ENCODE measurements at regions not wholly inside any gene's neighbourhood (a gene's known extent, or its start where the extent isn't known, plus 50 kb on each side); places are given as distances from the start of the nearest gene placed in this dataset.

DNA sequence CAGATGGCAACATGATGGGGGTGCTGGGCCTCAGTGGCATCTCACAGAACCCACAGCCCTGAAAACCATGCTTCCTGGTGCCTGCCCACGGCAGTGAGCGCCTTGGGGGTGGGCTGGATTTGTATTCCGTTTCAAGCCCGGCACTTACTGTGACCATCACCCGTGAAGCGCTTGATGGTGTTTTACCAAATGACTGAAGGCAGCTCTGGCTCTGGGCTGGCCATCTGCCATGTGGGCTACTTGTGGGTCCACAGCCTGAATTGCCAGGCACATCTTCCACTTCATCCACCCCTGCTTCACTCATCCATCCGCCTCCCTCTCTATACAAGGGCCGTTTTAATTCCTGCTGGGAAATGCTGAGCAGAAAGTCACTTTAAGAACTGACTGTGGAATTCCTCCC, 250.9 kb upstream of the GMDS start:
- Mint-ChIP-seq H3K27me3 (ENCODE audit: low read depth) (no peaks in the 10 kb centered on the region), H3K27ac (ENCODE audit: unreplicated experiment) (peak overlapping the region; percentile 32), H3K9me3 (no peaks in the 10 kb centered on the region), H3K4me3 (no peak overlapping the region), H3K36me3 (ENCODE audit: low read depth) (no peaks in the 10 kb centered on the region), H3K4me1 (no peaks in the 10 kb centered on the region)
- TF ChIP-seq, protein P1, sequence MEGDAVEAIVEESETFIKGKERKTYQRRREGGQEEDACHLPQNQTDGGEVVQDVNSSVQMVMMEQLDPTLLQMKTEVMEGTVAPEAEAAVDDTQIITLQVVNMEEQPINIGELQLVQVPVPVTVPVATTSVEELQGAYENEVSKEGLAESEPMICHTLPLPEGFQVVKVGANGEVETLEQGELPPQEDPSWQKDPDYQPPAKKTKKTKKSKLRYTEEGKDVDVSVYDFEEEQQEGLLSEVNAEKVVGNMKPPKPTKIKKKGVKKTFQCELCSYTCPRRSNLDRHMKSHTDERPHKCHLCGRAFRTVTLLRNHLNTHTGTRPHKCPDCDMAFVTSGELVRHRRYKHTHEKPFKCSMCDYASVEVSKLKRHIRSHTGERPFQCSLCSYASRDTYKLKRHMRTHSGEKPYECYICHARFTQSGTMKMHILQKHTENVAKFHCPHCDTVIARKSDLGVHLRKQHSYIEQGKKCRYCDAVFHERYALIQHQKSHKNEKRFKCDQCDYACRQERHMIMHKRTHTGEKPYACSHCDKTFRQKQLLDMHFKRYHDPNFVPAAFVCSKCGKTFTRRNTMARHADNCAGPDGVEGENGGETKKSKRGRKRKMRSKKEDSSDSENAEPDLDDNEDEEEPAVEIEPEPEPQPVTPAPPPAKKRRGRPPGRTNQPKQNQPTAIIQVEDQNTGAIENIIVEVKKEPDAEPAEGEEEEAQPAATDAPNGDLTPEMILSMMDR (conservative IDR thresholded peaks at IDR 0.05) = no peak
- no peak for DNase-seq (ENCODE audit: low read depth, low spot score)

DNA sequence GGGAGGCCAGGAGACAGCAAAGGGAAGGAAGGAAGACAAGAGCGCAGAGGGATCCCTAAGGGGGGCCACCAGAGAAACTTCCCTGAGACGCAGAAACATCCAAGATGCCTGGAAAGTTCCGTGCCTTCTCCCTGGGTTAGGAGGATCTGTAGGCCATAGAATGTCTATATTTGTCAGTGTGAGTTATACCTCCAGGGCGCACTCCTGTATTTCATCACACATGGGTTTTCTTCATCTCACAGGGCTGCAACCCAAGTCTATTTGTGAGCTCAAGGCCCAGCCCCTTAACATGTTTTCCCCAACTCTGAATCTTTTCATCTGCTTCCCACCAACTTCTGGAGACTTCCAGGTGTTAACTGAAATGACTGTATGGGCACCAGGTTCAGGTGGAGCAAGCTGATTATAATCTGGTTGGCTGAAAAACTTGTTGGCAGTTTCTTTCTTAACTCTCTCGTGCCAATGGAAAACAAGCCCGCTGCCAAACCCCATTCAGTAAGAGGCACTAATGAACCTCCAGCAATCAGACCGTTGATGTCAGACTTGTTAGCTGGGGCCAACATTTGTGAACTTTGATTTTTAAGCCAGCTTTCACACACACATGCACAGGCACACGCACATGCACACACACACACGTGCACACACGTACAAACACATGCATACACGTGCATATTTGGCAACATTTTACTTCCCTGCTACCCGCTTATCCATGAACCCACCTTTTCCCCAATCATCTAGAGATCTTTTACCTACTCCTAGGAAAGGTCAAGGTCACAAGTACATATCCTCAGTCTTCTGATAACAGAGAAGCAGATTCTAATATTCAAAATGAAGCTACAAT, 247.5 kb upstream of the GMDS start:
- DNase-seq (ENCODE audit: low read depth, low spot score) = no peak
- Mint-ChIP-seq H3K4me3 (no peak overlapping the region), H3K36me3 (ENCODE audit: low read depth) (no peaks in the 10 kb centered on the region), H3K9me3 (peaks cover 3% of the 10 kb centered on the region), H3K4me1 (no peaks in the 10 kb centered on the region), H3K27me3 (ENCODE audit: low read depth) (no peaks in the 10 kb centered on the region), H3K27ac (ENCODE audit: unreplicated experiment) (peak overlapping the region; percentile 84)
- TF ChIP-seq, protein P1 (conservative IDR thresholded peaks at IDR 0.05) = no peak

DNA sequence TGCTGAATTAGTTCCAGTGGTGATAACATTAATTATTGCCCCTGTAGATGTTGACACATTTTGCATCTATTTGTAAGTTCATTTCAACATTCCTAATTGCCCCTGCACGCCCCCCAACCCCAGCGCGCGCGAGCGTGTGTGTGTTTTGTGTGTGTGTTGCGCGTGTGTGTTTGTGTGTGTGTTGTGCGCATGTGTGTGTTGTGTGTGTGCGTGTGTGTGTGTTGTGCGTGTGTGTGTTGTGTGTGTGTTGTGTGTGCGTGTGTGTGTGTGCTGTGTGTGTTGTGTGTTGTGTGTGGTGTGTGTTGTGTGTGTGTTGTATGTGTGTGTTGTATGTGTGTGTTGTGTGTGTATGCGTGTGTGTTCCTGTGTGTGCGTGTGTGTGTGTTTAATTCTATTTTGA, 245.7 kb upstream of the GMDS start:
- H3K9me3 Mint-ChIP-seq = peaks cover 3% of the 10 kb centered on the region
- no peaks in the 10 kb centered on the region for H3K4me1 Mint-ChIP-seq
- H3K4me3 Mint-ChIP-seq = no peak overlapping the region
- H3K27me3 Mint-ChIP-seq (ENCODE audit: low read depth) = no peaks in the 10 kb centered on the region
- no peak overlapping the region for H3K27ac Mint-ChIP-seq (ENCODE audit: unreplicated experiment)
- TF ChIP-seq, protein P1 (conservative IDR thresholded peaks at IDR 0.05) = no peak
- H3K36me3 Mint-ChIP-seq (ENCODE audit: low read depth) = no peaks in the 10 kb centered on the region
- no peak for DNase-seq (ENCODE audit: low read depth, low spot score)

DNA sequence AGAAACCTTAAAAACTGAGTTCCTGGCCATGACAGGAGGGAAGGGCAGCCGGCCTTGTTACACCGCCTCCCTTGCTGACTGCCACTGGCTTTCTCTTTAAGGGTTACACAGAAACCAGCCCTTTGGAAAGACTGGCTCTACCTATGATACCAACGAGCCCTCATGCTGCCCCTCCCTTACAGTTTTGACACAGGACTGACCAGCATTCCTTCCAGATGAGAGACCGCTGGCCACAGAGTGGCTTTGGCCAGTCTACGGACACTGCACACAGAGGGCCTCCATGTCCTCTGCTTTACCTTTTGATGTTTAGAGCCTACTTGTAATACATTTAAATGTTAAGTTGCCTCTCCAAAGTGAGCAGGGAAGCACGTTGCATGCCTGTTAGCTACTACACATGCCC, 243.2 kb upstream of the GMDS start:
- Mint-ChIP-seq H3K27ac (ENCODE audit: unreplicated experiment) (no peak overlapping the region), H3K9me3 (peaks cover 3% of the 10 kb centered on the region), H3K36me3 (ENCODE audit: low read depth) (no peaks in the 10 kb centered on the region), H3K27me3 (ENCODE audit: low read depth) (no peaks in the 10 kb centered on the region), H3K4me1 (no peaks in the 10 kb centered on the region), H3K4me3 (no peak overlapping the region)
- TF ChIP-seq, protein P1 (conservative IDR thresholded peaks at IDR 0.05) = no peak
- DNase-seq (ENCODE audit: low read depth, low spot score) = no peak

DNA sequence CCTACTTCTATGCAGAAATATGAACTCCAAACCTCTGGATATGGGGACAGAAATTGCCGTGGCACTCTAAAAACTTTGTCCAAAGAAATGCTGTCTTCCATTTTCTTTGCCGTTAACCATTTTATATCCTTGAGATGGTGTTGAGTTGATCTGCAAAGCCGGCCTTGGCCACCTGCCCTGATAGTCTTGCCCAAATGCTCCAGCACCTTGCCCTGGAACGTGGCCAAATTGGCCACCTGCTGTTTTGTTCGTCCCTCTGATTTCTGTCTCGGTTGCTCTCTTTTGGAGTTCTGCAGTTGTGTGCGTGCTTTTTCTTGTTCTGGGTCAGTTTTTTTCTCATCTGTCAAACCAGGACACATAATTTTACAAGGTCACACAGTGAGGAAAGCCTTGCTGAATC, 239.7 kb upstream of the GMDS start:
- DNase-seq (ENCODE audit: low read depth, low spot score) = no peak
- TF ChIP-seq, protein P1 (conservative IDR thresholded peaks at IDR 0.05) = no peak
- Mint-ChIP-seq H3K36me3 (ENCODE audit: low read depth) (no peaks in the 10 kb centered on the region), H3K4me3 (no peak overlapping the region), H3K9me3 (peaks cover 5% of the 10 kb centered on the region), H3K4me1 (no peaks in the 10 kb centered on the region), H3K27me3 (ENCODE audit: low read depth) (no peaks in the 10 kb centered on the region), H3K27ac (ENCODE audit: unreplicated experiment) (no peak overlapping the region)

Data from neural crest cell (in vitro differentiated cells).